Amygdala (tissue), 56 donors: ENCODE measurements at regions not wholly inside any gene's neighbourhood (a gene's known extent, or its start where the extent isn't known, plus 50 kb on each side); places are given as distances from the start of the nearest gene placed in this dataset.
A peak's percentile ranks its signal among the peaks of the same experiment; 100 is the strongest.

Source experiments
- DNase-seq, 56 donors: peaks; one replicate each; lab custom pipeline; 2025; lab: John Stamatoyannopoulos, UW

DNA sequence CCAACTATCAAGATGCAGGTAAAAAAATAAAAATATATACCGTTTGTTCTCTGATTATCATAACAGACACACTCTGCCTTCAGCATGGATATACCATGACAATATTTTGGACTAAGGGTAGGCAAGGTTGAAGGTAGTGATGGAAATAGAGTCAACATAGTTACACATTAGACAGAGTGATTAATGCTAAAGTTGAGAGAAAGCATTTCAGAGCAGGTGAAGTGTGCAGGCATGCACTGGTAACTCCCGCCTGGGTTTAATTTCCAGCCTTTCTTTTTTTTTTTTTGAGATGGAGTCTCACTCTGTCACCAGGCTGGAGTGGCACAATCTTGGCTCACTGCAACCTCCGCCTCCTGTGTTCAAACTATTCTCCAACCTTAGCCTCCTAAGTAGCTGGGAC is 458.5 kb downstream of the TLR4 start:
- no peak for DNase-seq

DNA sequence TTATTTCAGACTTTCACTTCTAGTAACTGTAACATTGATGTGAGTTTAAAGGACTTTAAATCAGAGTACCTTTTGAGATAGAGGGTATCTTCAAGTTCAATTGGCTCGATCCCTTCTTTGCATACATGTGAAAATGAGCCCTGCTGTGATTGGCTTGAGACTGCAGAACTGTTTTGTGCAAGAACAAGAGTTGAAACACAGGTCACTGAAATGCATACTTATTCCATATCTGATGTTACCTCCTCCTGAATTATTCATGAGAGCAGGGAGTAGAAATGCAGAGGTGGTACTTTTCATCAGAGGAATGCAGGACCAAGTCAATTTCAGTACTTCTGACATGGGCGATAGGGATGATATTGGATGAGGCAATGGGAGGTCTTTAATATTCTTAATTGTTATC is 459.5 kb downstream of the TLR4 start:
- DNase-seq, result no peak

DNA sequence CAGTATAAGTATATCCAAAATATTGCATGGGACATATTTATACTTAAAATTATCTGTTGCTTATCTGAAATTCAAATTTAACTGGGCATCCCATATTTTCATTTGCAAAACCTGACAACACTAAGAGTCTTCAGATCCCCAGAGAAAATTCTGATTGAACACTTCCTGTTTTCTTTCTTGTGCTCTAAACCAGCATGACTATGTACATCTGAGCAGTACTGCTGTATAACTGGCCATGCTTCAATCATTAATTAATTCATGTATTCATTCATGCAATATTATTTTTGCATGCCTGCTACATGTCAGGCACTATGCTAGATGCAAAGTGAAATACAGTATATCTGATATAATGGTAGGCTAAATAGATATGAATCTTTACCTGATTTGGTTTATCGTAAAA is 461.2 kb downstream of the TLR4 start:
- no peak for DNase-seq

DNA sequence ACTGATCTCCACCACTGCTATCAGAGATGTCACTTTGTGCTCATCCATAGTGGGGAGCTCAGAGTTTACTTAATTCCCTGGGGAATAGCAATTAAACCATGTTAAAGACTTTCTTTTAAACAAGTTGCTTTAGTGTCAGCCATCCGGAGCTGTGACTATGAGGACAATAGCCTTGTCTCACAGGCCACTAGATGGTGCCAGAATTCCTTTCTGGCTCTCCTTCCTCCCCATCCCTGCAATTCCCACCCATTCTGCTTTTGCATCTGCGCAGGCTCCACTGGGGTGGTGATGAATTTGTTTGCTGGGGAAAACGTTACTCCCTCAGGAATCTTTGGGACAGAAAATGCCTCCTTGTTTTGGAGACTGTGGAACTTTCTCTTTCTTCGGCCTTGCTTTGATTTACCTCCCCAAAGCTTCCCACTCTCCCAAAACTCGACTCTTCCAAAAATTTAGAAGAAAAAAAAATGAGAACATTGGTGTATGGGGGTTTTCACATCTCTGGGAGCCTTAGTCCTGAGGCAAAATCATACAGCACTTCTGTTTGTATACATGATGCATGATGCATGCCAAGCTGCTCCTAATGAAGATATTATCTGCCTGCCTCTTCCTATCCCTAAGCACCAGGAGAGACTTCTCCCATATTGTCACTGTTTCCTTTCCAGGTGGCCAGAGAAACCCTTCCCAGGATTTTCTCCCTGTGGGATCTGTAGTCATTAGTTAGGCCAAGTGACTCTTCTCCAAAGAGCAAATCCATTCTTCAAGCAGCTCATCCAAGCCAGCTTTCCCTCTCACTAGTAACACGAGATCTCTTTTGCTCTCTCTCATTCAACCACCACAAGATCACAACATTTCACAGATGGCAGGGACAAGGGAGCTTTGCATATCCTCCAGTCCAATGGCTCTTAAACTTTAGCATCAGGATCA is 466.1 kb downstream of the TLR4 start:
- DNase-seq, result peak in 54 of 56 donors; percentile 0 to 85 (median 51)

DNA sequence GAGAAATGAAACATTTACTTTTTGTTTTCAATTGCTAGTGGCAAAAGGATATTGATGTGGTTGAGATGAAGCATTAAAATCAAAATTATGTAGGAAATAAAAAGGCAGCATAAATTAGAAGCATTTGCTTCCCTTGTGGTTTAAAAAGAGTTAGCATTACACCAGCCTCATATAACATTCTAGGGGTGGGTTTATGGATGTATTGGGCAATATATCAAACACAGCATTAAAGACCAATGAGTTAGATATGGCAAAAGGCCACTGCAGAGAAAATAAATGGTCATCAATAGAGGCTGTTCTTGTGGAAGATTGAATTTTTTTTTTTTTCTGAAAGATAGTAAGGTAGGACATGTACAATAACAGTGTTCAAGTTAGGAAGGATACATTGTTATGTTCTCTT is 473.0 kb downstream of the TLR4 start:
- no peak for DNase-seq

DNA sequence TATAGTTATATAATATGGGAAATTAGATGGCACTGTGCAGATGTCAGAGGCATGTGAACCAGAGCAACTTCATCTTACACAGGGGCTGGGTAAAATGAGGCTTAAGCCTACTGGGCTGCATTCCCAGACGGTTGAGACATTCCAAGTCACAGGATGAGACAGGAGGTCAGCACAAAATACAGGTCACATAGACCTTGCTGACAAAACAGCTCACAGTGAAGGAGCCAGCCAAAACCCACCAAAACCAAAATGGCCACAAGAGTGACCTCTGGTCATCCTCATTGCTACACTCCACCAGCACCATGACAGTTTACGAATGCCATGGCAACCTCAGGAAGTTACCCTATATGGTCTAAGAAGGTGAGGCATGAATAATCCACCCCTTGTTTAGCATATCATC is 479.4 kb downstream of the TLR4 start:
- DNase-seq, result no peak

DNA sequence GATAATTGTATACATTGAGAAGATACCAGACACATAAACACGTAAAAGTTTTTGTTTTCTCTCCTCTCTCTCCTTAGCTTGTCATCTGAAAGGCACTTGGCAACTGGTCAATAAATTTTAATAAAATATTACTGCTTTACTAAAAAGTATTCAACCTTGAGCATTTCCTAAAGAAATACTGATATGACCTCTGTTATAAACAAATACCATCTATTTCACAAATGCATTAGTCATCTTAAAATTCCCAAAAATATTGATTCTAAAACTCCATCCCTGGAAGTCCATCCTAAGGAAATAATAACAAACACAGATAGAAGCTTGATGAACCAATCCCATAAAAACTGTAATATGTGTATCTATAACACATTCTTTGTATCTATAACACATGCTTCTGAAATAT is 483.2 kb downstream of the TLR4 start:
- DNase-seq, result no peak

DNA sequence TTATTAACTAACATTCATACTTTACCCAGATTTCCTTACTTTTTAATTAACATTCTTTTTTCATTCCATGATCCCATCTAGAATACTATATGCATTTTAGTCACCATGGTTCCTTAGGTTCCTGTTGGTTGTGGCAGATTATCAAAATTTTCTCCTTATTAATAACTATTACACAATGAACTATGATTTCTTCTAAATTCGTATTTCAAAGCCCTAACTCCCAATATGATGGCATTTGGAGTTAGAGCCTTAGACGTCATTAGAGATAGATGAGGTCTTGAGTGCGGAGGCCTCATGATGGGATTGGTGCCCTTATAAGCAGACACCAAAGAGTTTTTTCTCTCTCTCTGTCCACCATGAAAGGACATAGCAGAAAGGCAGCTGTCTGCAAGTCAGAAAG is 485.4 kb downstream of the TLR4 start:
- DNase-seq, result no peak

DNA sequence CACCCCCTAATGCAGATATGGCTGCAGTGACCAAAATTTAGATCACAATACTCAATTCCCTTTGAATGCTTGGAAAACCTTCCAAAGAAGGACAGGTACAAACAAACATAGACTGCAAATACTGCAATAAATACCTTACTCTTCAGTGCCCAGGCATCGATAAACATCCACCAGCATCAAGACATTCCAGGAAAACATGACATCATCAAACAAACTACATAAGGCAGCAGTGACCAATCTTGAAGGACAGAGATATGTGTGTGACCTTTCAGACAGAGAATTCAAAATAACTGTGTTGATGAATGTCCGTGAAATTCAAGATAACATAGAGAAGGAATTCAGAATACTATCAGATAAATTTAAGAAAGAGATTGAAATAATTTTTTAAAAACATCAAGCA is 488.6 kb downstream of the TLR4 start:
- DNase-seq, result no peak

DNA sequence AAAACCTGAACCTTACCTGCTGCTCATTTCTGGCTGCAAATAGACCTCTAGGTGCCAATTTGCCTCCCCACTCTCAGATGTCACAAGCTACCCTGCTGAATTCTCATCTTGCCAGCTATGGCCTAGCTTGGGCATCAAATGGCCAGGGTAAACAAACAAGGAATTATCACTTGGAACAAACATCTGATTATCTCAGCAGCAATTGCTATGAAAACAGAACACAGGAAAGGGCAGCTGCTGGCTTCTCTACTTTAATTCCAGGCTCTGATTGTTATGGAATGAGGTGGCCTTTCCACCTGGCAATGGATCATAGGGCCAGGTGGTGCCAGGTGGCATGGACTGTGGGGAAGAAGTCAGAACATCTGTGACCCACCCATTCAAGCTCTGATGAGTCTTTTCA is 505.1 kb downstream of the TLR4 start:
- DNase-seq, result no peak

DNA sequence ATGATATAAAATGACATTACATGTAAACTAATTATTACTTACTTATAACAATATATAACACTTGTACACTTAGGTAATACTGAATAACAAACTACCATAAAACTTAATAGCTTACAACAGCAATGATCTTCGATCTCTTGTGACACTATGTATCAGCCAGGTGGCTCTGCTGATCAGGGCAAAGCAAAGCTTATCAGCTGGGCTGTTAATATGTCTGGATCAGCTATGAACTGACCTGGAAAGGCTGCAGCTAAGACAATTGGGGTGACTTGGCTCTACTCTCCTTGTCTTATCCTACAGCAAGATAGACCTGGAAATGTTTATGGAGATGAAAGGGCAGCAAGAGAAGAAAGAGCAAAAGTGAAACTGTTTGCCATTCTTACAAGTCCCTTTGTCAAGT is 511.3 kb downstream of the TLR4 start:
- DNase-seq, result no peak

DNA sequence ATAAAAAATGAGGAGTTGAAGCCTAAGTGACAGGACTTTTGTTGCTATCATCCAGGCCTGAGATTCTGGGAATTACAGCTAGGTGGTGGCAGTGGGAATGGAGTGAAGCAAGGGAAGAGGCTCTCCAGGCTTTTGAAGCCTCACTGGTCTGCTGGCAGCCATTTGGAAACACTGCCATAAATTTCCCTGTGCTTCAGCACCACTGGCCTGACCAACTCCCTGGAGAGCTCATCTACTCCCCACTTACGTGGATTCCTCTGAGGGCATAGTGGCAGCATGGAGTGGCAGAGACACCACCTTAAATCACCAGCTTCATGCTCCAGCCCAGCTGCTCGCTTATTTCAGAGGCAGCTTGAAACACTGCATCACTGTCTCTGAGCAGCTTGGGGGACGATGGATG is 518.2 kb downstream of the TLR4 start:
- peak in 19 of 56 donors; percentile 1 to 40 (median 11) for DNase-seq

DNA sequence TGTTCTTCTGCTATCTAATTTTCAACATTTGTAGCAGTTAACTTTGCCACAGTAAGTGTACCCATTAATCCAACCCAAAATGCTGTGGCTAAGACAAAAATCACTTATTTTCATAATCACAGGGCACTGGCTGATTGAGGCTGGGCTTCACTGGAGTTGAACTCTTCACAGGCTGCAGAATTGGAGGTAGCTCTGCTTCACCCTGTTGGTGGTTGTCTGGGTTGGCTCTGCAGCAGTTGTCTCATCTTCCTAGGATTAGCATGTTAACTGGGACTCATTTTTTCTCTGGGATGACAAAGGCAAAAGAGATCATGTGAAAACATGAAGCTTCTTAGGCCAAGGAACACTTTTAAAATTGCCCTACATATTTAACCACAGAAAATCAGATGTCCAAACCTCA is 518.9 kb downstream of the TLR4 start:
- DNase-seq, result no peak

DNA sequence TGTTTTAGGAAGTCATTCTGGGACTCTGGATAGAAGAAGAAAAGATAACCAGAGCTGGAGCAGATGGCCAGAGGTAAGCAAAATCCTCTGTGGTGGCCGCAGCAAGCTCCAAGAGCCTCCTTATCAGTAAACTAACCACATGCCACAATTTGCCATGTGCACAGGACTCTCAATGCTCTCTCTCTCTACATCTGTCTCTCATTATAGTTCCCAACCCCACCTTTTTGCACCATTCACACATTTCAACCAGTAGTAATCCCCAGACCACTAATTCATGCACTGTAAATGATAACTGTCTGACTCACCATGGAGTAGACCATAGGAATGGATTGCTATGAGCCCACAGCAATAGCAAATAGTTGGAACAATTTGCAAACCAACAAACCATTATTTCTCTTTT is 526.1 kb downstream of the TLR4 start:
- no peak for DNase-seq

DNA sequence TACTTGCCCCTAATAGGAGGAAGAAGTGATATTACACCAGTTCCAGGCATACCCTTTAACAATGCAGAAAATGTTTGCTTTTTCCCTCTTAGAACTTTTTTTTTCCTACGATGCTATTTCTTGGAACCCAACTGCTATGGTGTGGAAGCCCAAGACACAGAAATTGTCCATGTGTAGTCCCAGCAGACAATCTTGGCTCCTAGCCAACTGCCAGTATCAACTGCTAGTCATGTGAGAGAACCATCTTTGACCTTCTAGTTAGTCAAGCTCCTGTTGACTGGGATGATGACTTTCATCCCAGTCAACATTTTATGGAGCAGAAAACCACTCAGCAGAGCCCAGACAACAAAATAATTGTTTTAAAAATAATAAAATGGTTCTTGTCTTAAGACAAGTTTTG is 532.4 kb downstream of the TLR4 start:
- DNase-seq, result peak in 1 of 56 donors; percentile 0

DNA sequence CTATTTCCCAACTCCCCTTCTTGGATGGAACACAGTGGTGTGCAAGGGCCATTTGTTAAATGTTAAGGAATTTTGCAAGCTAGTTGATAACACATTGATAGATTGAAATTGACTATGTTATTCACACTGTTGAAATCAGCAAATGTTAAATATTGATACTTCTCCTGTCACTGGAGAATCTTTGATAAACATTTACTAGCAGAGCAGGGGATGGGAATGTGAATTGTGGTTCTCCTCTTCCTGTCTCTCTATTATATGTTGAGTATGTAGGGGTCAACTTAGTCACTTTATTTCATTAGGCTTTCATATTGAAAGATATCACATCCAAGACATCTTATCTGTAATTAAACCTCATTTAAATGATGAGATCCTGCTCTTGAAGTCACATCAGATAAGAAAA is 533.9 kb downstream of the TLR4 start:
- DNase-seq, result no peak

DNA sequence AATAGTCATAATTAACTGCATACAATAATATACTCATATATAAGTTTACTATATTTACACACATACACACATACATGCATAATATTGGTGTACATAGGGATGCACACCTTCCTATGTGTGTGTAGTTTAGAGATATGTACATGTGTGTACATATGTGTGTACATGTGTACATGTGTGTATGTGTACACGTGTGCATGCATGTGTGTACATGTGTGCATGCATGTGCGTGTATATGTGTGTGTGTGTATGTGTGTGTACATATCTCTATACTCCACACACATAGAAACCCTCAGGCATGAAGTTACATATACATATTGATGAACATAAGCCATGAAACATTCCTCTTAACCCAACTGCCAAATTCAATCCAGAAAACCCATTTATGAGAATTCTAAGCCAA is 547.8 kb downstream of the TLR4 start:
- DNase-seq, result no peak

DNA sequence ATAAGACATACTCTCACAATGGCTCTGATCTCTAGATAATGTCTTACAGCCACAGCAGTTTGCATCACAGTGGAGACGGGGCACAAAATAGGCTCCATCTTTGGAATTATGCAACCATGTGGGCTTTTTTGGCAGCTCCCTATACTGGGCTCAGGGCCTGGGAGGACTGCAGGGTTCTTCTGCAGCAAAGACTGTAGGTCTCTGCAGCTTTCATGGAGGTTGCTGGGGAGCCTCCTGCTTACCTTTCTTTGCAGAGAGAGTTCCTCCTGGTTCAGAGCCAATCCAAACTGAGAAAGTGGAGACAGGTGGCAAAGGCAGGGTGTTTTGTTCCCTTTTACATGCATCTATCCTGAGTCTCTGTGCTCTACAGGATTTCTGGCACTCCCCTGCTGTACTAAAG is 558.0 kb downstream of the TLR4 start:
- DNase-seq, result no peak

DNA sequence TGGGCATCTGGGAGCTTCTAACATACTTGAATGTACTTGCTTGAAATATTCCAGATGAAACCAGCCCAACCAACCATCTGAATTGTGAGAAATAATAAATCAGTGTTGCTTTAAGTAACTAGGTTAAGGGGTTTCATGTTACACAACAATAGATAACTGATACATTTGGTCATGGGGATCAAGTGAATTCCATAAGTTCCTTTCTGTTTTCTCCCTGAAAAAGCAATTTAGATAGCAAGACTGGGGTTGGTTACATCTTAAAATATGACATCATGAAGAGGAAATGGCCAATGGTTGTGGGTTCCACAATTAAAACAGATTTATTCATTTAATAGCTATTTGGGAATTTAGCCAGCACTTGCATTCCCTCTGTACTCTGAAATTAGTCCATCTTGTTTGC is 559.7 kb downstream of the TLR4 start:
- no peak for DNase-seq

DNA sequence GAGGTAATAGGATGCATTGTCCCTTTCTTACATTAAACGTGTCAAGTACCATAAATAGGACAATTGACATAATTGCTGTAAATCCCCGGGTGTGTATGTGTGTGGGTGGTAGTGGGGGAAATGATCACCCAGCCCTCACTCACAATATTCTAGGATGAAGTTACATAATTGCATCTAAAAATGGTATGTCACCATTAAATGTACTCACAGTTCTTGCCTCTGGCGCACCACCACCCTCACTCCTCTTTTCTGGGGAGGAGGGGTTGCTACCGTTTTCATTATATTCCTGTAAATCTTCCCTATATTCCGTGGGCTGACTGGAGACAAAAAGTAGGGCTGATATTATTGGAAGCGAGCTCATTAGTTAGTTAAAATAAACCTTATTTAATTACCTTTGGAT is 563.8 kb downstream of the TLR4 start:
- DNase-seq, result peak in 2 of 56 donors; percentile 3 to 23

DNA sequence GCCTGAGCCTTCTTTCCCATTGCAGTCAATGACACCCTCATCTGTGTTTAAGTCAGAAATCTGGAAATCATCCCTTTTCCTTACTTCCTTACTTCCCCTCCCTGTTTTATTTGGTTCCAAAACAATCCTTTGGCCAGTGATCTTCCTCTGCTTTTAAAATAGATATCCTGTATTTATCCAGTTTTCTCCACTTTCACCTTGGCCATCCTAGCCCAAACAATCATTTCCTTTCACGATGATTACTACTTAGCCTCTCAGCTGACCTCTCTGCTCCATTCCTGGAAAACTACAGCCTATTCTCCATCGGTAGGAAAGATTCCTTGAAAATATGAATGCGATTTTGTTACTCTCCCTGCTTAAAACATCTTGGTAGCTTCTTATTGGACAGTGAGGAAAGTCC is 565.4 kb downstream of the TLR4 start:
- no peak for DNase-seq

DNA sequence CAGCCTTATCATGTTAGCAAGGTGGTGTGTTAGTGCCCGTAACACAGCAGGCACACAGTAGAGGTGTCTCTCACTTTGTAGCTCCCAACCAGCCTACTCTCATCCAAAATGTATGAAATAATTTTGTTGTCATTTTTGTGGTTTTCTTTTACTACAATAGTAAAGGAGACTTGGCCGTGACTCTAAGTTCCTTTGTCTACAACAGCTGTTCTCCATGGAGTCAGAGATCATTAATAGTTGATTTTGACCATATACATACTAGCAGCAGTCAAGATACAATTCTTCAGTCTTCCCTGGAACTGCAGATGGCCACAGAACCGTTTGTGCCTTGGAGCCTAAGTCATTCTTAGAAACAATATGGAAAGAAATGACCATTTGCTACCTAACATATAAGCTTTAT is 567.1 kb downstream of the TLR4 start:
- DNase-seq, result no peak

DNA sequence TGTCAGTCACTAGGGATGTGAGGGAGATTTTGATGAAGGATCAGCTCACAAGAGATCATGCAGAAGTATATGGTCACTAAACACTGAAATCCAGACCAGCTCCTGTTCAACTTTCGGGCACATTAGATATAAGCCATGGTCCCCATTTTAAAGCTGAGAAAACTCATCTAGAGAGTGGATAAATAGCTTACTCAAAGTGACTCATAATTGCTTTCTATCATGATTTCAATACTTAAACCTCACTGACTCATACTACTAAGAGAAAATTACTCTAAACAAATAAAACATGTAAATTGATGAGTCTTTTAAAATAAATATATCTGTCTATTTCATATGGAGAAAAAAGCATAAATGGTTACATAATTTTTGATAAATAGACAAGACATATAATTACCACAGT is 567.7 kb downstream of the TLR4 start:
- no peak for DNase-seq
